Astrocyte (in vitro differentiated cells and primary cell): ENCODE measurements at regions not wholly inside any gene's neighbourhood (a gene's known extent, or its start where the extent isn't known, plus 50 kb on each side); places are given as distances from the start of the nearest gene placed in this dataset.

Experiments
- EZH2 ChIP-seq: IDR thresholded peaks from 2 replicates; pipeline ENCODE4 v1.6.1; 2012; ENCODE audit warnings: mild to moderate bottlenecking, low read length, inconsistent platforms; ENCODE audit not compliant: insufficient read depth
- TF ChIP-seq, protein P1 (sequence below): IDR thresholded peaks from 2 replicates; pipeline ENCODE4 v1.5.1; 2011; ENCODE audit warnings: low read depth, mild to moderate bottlenecking, inconsistent platforms, low read length, moderate library complexity; ENCODE audit not compliant: insufficient read depth

- TF ChIP-seq, protein P1, sequence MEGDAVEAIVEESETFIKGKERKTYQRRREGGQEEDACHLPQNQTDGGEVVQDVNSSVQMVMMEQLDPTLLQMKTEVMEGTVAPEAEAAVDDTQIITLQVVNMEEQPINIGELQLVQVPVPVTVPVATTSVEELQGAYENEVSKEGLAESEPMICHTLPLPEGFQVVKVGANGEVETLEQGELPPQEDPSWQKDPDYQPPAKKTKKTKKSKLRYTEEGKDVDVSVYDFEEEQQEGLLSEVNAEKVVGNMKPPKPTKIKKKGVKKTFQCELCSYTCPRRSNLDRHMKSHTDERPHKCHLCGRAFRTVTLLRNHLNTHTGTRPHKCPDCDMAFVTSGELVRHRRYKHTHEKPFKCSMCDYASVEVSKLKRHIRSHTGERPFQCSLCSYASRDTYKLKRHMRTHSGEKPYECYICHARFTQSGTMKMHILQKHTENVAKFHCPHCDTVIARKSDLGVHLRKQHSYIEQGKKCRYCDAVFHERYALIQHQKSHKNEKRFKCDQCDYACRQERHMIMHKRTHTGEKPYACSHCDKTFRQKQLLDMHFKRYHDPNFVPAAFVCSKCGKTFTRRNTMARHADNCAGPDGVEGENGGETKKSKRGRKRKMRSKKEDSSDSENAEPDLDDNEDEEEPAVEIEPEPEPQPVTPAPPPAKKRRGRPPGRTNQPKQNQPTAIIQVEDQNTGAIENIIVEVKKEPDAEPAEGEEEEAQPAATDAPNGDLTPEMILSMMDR, result no peak
- TF ChIP-seq EZH2, result no peak
Observed at GRCh38 chr21:18170829-18171228, 73.8 kb upstream of the CHODL start.
